ENCODE measurements at regions not wholly inside any gene's neighbourhood (a gene's known extent, or its start where the extent isn't known, plus 50 kb on each side); places are given as distances from the start of the nearest gene placed in this dataset.
"Not testable (repeated sequence)": the region's sequence is repeated elsewhere in the genome, so short reads cannot be mapped to it uniquely, and the experiment has no call there.

GRCh38 chr4:116639070-116639577 is 446.3 kb downstream of the TRAM1L1 start:
- no peak for DNase-seq
- Histone ChIP-seq H3K4me3 (no peak overlapping the region), H3K4me1 (ENCODE audit: low read depth) (no peaks in the 10 kb centered on the region), H3K9me3 (no peaks in the 10 kb centered on the region), H3K36me3 (ENCODE audit: low read depth) (no peaks in the 10 kb centered on the region)
- TF ChIP-seq, protein P1, sequence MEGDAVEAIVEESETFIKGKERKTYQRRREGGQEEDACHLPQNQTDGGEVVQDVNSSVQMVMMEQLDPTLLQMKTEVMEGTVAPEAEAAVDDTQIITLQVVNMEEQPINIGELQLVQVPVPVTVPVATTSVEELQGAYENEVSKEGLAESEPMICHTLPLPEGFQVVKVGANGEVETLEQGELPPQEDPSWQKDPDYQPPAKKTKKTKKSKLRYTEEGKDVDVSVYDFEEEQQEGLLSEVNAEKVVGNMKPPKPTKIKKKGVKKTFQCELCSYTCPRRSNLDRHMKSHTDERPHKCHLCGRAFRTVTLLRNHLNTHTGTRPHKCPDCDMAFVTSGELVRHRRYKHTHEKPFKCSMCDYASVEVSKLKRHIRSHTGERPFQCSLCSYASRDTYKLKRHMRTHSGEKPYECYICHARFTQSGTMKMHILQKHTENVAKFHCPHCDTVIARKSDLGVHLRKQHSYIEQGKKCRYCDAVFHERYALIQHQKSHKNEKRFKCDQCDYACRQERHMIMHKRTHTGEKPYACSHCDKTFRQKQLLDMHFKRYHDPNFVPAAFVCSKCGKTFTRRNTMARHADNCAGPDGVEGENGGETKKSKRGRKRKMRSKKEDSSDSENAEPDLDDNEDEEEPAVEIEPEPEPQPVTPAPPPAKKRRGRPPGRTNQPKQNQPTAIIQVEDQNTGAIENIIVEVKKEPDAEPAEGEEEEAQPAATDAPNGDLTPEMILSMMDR (IDR thresholded peaks at IDR 0.05) = no peak
- intact Hi-C loops (cut with DNase I, micrococcal nuclease) = no loop called here
- ATAC-seq = no peak

DNA sequence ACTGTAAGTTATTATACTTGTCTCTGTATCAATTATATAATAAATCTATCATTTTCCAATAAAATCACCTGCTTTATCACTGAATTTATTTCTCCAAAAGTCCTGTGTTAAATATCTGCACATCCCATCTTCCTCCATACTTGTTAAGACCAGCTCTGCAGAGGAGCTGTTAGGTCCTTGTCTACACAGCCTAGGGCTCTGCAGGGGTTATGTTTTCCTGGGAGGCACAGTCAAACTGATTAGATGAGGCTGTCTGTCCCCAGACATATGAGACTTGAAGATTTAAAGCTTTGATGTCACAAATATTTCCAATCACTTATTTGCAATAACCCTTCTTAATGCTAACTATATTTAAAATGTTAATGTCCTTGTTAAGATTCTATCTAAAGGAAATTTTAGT is 446.8 kb downstream of the TRAM1L1 start:
- TF ChIP-seq, protein P1 (IDR thresholded peaks at IDR 0.05) = no peak
- Histone ChIP-seq H3K4me1 (ENCODE audit: low read depth) (no peaks in the 10 kb centered on the region), H3K36me3 (ENCODE audit: low read depth) (no peaks in the 10 kb centered on the region), H3K4me3 (no peak overlapping the region), H3K9me3 (no peaks in the 10 kb centered on the region)
- no peak for DNase-seq
- ATAC-seq = no peak
- intact Hi-C loops (cut with DNase I, micrococcal nuclease) = no loop called here

DNA sequence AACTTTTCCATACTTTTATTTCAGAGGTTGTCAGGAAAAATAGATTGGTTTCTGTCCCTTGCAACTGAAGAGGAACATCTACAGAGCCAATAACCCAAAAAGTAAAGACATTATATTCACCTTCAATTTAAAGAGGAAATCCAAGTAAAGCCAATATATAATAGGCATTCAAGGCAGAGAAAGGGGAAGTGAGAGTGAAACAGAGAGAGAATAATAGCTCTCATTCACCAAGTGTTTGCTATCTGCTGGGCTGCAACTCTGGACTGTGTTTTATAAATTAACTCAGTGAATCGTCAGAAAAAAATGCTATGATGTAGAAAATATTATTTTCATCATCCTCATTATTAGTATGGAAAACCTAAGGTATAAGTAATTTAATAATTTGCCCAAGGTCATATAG is 448.5 kb downstream of the TRAM1L1 start:
- no peak for ATAC-seq
- no peaks in the 10 kb centered on the region for H3K36me3 ChIP-seq (ENCODE audit: low read depth)
- TF ChIP-seq, protein P1 (IDR thresholded peaks at IDR 0.05) = no peak
- H3K9me3 ChIP-seq = no peaks in the 10 kb centered on the region
- no peaks in the 10 kb centered on the region for H3K4me1 ChIP-seq (ENCODE audit: low read depth)
- no peak overlapping the region for H3K4me3 ChIP-seq
- intact Hi-C loops (cut with DNase I, micrococcal nuclease) = no loop called here
- no peak for DNase-seq

- intact Hi-C loops (cut with DNase I, micrococcal nuclease) = no loop called here
- no peaks in the 10 kb centered on the region for H3K4me1 ChIP-seq (ENCODE audit: low read depth)
- TF ChIP-seq, protein P1 (IDR thresholded peaks at IDR 0.05) = no peak
- H3K9me3 ChIP-seq = no peaks in the 10 kb centered on the region
- DNase-seq = no peak
- H3K4me3 ChIP-seq = no peak overlapping the region
- no peaks in the 10 kb centered on the region for H3K36me3 ChIP-seq (ENCODE audit: low read depth)
- ATAC-seq = no peak
Measured at GRCh38 chr4:116632269-116632668, 453.1 kb downstream of the TRAM1L1 start.

GRCh38 chr4:116628598-116628997 is 456.8 kb downstream of the TRAM1L1 start:
- no peaks in the 10 kb centered on the region for H3K9me3 ChIP-seq
- TF ChIP-seq, protein P1 (IDR thresholded peaks at IDR 0.05) = no peak
- ATAC-seq = no peak
- intact Hi-C loops (cut with DNase I, micrococcal nuclease) = no loop called here
- H3K36me3 ChIP-seq (ENCODE audit: low read depth) = no peaks in the 10 kb centered on the region
- no peaks in the 10 kb centered on the region for H3K4me1 ChIP-seq (ENCODE audit: low read depth)
- no peak overlapping the region for H3K4me3 ChIP-seq
- DNase-seq = no peak

DNA sequence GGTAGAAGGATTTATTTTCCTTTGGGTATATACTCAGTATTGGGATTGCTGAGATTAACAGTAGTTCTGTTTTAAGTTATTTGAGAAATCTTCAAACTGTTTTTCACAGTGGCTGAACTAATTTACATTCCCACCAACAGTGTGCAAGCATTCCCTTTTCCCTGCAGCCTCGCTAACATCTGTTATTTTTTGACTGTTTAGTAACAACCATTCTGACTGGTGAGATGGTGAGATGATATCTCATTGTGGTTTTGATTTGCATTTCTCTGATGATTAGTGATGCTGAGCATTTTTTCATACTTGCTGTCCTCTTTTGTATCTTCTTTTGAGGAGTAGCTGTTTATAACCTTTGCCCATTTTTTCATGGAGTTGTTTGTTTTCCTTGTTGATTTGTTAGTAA is 457.8 kb downstream of the TRAM1L1 start:
- no peaks in the 10 kb centered on the region for H3K36me3 ChIP-seq (ENCODE audit: low read depth)
- DNase-seq (no peak), ATAC-seq (no peak)
- no peak overlapping the region for H3K4me3 ChIP-seq
- H3K4me1 ChIP-seq (ENCODE audit: low read depth) = no peaks in the 10 kb centered on the region
- TF ChIP-seq, protein P1 (IDR thresholded peaks at IDR 0.05) = no peak
- H3K9me3 ChIP-seq = no peaks in the 10 kb centered on the region
- intact Hi-C loops (cut with DNase I, micrococcal nuclease) = no loop called here

- H3K4me3 ChIP-seq; DNase-seq; H3K36me3 ChIP-seq (ENCODE audit: low read depth); H3K9me3 ChIP-seq; intact Hi-C loops (cut with DNase I, micrococcal nuclease); H3K4me1 ChIP-seq (ENCODE audit: low read depth); ATAC-seq: not testable (repeated sequence)
Measured at GRCh38 chr4:116619508-116619907, 465.9 kb downstream of the TRAM1L1 start.

All from mucosa of descending colon (tissue), 3 donors.